H54 (cell line): ENCODE measurements at regions not wholly inside any gene's neighbourhood (a gene's known extent, or its start where the extent isn't known, plus 50 kb on each side); places are given as distances from the start of the nearest gene placed in this dataset.

Experiments used
- DNase-seq: peaks from one replicate; pipeline ENCODE4 v3.0.0; 2011; ENCODE audit warnings: low spot score, mixed read lengths; ENCODE audit not compliant: insufficient read length
- FAIRE-seq: peaks from 3 replicates; lab custom pipeline; 2011; peaks lifted over from hg19 to GRCh38; lab: Jason Lieb, UNC
- POLR2A ChIP-seq: IDR thresholded peaks from 2 replicates; pipeline ENCODE4 v1.6.1; 2011; ENCODE audit warnings: low read depth, mild to moderate bottlenecking, low read length

GRCh38 chr3:117939425-117940027 lies 1095.1 kb downstream of the IGSF11 start:
- no peak for DNase-seq
- FAIRE-seq = no peak
- TF ChIP-seq POLR2A = no peak

GRCh38 chr3:117941015-117941414 lies 1093.6 kb downstream of the IGSF11 start:
- DNase-seq = no peak
- FAIRE-seq = no peak
- TF ChIP-seq POLR2A = no peak

- no peak for FAIRE-seq
- TF ChIP-seq POLR2A = no peak
- DNase-seq = no peak
These were observed 1092.9 kb downstream of the IGSF11 start for GRCh38 chr3:117941756-117942155.

- no peak for TF ChIP-seq POLR2A
- FAIRE-seq = no peak
- DNase-seq = no peak
These were observed 1080.5 kb downstream of the IGSF11 start for GRCh38 chr3:117954131-117954530.

DNA sequence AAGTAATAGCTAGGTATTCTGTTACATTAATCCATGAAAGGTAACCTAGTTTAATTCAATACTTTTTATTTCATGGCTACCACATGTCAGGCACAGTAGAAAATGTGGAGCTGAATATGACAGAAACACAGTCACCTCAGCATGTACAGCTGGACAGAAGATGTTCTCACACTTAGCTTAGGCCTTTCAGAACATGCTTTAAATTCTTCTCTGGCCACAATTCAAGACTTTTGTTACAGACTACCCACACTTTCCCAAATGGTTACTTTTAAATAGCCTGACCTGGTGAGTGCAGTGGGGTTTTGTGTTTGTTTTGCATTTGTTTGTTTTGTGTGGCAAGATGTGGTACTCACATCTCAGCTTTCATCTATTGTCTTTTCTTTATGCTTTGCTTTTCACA lies 1079.5 kb downstream of the IGSF11 start:
- TF ChIP-seq POLR2A = no peak

GRCh38 chr3:117958027-117958426 lies 1076.6 kb downstream of the IGSF11 start:
- DNase-seq = no peak
- no peak for FAIRE-seq
- no peak for TF ChIP-seq POLR2A

More for the DNA sequence above, 1079.5 kb downstream of the IGSF11 start:
- no peak for DNase-seq
- no peak for FAIRE-seq

- TF ChIP-seq POLR2A = no peak
- no peak for DNase-seq
- no peak for FAIRE-seq
These were observed 1071.9 kb downstream of the IGSF11 start for GRCh38 chr3:117962750-117963149.

DNA sequence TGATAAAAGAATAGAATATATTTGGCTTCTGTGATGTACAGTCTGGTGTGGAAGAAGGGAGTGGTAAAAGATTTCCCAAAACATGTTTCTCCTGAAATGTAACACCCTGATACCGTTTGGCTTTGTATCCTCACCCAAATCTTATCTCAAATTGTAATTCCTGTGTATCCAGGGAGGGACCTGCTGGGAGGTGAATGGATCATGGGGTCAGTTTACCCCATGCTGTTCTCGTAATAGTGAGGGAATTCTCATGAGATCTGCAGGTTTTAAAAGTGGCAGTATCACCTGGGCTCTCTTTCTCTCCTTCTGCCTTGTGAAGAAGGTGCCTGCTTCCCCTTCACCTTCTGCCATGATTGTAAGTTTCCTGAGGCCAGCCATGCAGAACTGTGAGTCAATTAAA lies 1070.8 kb downstream of the IGSF11 start:
- DNase-seq = no peak
- no peak for TF ChIP-seq POLR2A
- no peak for FAIRE-seq

- FAIRE-seq = no peak
- DNase-seq = no peak
- no peak for TF ChIP-seq POLR2A
These were observed 1069.8 kb downstream of the IGSF11 start for GRCh38 chr3:117964814-117965213.

DNA sequence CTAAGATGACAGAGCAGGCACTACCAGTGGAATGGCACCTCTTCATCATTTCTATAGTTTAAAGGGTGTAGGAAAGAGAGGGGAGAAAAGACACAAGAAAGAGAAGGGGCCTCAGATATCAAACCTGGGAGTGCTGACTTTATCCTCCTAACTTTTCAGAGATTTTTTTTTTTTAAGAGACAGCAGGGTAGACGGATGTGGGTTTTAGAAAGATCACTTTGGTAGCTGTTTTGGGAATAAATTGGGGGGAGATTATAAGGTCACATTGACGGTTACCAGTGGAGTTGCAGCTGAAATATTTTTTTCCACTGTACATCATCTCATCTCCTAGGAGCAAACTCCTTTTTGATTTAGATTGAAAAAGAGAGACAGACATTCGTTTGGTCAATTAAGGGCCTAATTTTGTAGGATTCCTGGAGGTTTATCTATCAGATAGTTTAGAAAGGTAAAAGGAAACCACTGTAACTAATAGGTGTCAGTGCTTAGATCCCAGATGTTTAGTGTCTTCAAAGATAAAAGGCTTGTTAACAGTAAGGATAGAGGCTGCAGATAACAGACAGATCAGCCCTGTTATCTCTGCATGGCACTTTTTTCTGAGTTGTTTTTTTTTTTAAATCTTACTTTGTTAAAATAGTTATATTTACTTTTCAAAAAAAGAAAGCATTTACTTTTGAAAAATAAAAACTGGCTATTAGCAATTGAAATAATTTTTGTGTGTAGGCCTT lies 1057.0 kb downstream of the IGSF11 start:
- FAIRE-seq = no peak
- TF ChIP-seq POLR2A = no peak
- no peak for DNase-seq

DNA sequence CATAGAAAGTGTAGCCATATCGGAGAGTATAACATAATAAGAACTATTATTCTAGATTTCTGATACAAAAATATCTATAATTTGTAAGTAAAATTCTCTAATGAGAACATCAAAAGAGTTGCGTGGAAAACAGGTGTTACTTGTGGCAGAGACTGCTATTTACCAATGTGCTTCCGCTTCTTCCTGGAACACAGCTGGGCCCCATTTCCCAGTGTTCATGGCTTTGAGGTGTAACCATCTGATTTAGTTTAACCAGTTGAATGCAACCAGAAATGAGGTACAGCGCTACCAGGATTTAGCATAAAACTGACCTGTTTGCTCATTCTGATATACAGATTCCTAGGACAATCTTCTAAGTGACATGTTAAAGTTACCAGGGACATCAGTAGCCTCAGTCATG lies 1055.2 kb downstream of the IGSF11 start:
- no peak for TF ChIP-seq POLR2A
- FAIRE-seq (no peak), DNase-seq (no peak)

DNA sequence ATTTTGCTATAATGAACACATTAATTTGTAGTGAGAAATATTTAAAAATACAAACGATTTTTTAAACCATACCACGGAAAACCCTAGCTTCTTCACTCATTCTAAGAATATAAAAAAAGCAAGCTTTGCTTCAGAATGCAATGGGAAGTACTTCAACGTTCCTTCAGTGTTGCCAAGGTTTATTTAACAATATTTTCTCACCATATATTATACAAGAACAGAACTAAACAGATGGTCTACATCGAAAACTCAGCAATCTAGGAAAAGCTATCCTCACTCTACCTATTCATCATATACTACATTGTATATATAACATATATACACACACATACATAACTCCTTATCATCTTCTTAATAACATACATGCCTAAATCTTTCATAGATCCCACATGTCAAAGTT lies 1047.4 kb downstream of the IGSF11 start:
- TF ChIP-seq POLR2A = no peak
- FAIRE-seq (no peak), DNase-seq (no peak)

GRCh38 chr3:117989982-117990381 lies 1044.7 kb downstream of the IGSF11 start:
- FAIRE-seq (no peak), DNase-seq (no peak)
- TF ChIP-seq POLR2A = no peak

GRCh38 chr3:117990627-117991026 lies 1044.0 kb downstream of the IGSF11 start:
- no peak for DNase-seq
- no peak for TF ChIP-seq POLR2A
- no peak for FAIRE-seq
